Gastrocnemius medialis (tissue), 4 donors: ENCODE measurements at regions not wholly inside any gene's neighbourhood (a gene's known extent, or its start where the extent isn't known, plus 50 kb on each side); places are given as distances from the start of the nearest gene placed in this dataset.

Experiments
- ATAC-seq, 2 donors: fragments of 150-250 bp; one replicate each; pipeline ENCODE4 v1.9.1; 2016
- DNase-seq, 2 donors: peaks; one replicate each; pipeline ENCODE4 v3.0.0-alpha.2; 2019
- H3K27ac ChIP-seq, 4 donors: fragments of 200-600 bp; sonication (generic); 1 replicate in 1 of 4; 2 replicates in 3 of 4; pipeline ENCODE4 v1.5.1; 2016 to 2018; ENCODE audit warnings: mild to moderate bottlenecking in 2 of 4, moderate library complexity in 1 of 4
- H3K27me3 ChIP-seq, 3 donors: fragments of 200-600 bp; sonication (generic) in 2 of 3; 1 replicate in 1 of 3; 2 replicates in 2 of 3; pipeline versions ENCODE4 v1.5.1 to v1.6.0; 2016 to 2019; ENCODE audit warnings: mild to moderate bottlenecking in 1 of 3, moderate library complexity in 1 of 3
- H3K36me3 ChIP-seq, 2 donors: fragments of 200-600 bp; sonication (generic) in 1 of 2; one replicate each; pipeline ENCODE4 v1.5.1; 2017 to 2018
- H3K4me1 ChIP-seq, 2 donors: fragments of 200-600 bp; sonication (generic) in 1 of 2; one replicate each; pipeline ENCODE4 v1.5.1; 2016 to 2017; ENCODE audit warnings: mild to moderate bottlenecking in 2 of 2
- H3K4me3 ChIP-seq, 4 donors: fragments of 200-600 bp; sonication (generic) in 3 of 4; 1 replicate in 1 of 4; 2 replicates in 3 of 4; pipeline ENCODE4 v1.5.1; 2016 to 2019; ENCODE audit warnings: mild to moderate bottlenecking in 2 of 4
- H3K9me3 ChIP-seq, 3 donors: fragments of 200-600 bp; sonication (generic) in 2 of 3; 1 replicate in 1 of 3; 2 replicates in 2 of 3; pipeline ENCODE4 v1.5.1; 2016 to 2019
- CTCF ChIP-seq, 5 experiments: fragments of 450-650 bp in 3 of 5; fragments of 200-600 bp in 2 of 5; sonication (generic) in 2 of 5; IDR thresholded peaks in 4 of 5; conservative IDR thresholded peaks in 1 of 5; 1 replicate in 4 of 5; 2 replicates in 1 of 5; pipeline ENCODE4 v1.5.1; 2016 to 2019; ENCODE audit warnings: antibody characterized with exemption in 5 of 5, mild to moderate bottlenecking in 3 of 5, moderate library complexity in 3 of 5
- POLR2A ChIP-seq, 2 donors: fragments of 450-650 bp; IDR thresholded peaks; one replicate each; pipeline ENCODE4 v1.6.1; 2017; ENCODE audit warnings: antibody characterized with exemption in 2 of 2, mild to moderate bottlenecking in 2 of 2, moderate library complexity in 2 of 2
- in situ Hi-C, 4 donors: fragments of 200-750 bp; cut with MboI; loops; one replicate each; pipeline versions ENCODE4 v1.15.0 to v1.8.0; 2017; ENCODE audit warnings: low sequenced_read_pairs in 4 of 4
- intact Hi-C: fragments of 100-400 bp; cut with DNase I; formaldehyde crosslinking; loops from one replicate; pipeline ENCODE4 v1.15.1; 2023; ENCODE audit warnings: low total_unique reads

- in situ Hi-C loops (loop anchor here (10.0 to 25.0 kb wide), 4 partner anchors 203 to 405 kb away; partner anchors contain the start of gene DHRS7B (in 2 of the 4)), intact Hi-C loops (no loop called here)
- no peak for ATAC-seq
Observed at GRCh38 chr17:21517538-21518293, 141.6 kb downstream of the KCNJ12 start.

GRCh38 chr17:21522755-21523336 is 146.7 kb downstream of the KCNJ12 start:
- ATAC-seq (no peak), DNase-seq (no peak)
- in situ Hi-C loops: loop anchor here in 2 of 4 donors (25.0 kb wide), 2 partner anchors 211 to 411 kb away; no protein-coding TSS in a partner anchor
- Histone ChIP-seq H3K4me1 (peaks cover 31 to 44% of the 10 kb centered on the region in 2 donors), H3K36me3 (no peaks in the 10 kb centered on the region), H3K9me3 (no peaks in the 10 kb centered on the region), H3K27me3 (no peaks in the 10 kb centered on the region), H3K4me3 (no peak overlapping the region), H3K27ac (peak overlapping the region in 3 of 4 donors; percentile 78 to 85 (median 84))
- intact Hi-C loops: no loop called here
- no peak for TF ChIP-seq POLR2A (IDR thresholded peaks at IDR 0.05)
- no peak for TF ChIP-seq CTCF (IDR thresholded peaks at IDR 0.05 in 4 of 5, conservative IDR thresholded peaks at IDR 0.05 in 1 of 5)

More at GRCh38 chr17:21517538-21518293, 141.6 kb downstream of the KCNJ12 start:
- Histone ChIP-seq H3K4me3 (no peak overlapping the region), H3K4me1 (peaks cover 0 to under 1% of the 10 kb centered on the region in 2 donors), H3K36me3 (no peaks in the 10 kb centered on the region), H3K27me3 (no peaks in the 10 kb centered on the region), H3K27ac (no peak overlapping the region), H3K9me3 (no peaks in the 10 kb centered on the region)
- TF ChIP-seq POLR2A (IDR thresholded peaks at IDR 0.05): no peak
- no peak for TF ChIP-seq CTCF (IDR thresholded peaks at IDR 0.05 in 4 of 5, conservative IDR thresholded peaks at IDR 0.05 in 1 of 5)
- DNase-seq: no peak

GRCh38 chr17:21523497-21524210 is 147.5 kb downstream of the KCNJ12 start:
- in situ Hi-C loops (loop anchor here in 2 of 4 donors (25.0 kb wide), 2 partner anchors 211 to 411 kb away; no protein-coding TSS in a partner anchor), intact Hi-C loops (no loop called here)
- peak overlapping the region; percentile 74 to 85 (median 81) for H3K27ac ChIP-seq
- H3K36me3 ChIP-seq: no peaks in the 10 kb centered on the region
- H3K4me1 ChIP-seq: peaks cover 37 to 51% of the 10 kb centered on the region in 2 donors
- DNase-seq: no peak
- TF ChIP-seq POLR2A (IDR thresholded peaks at IDR 0.05) (no peak), CTCF (IDR thresholded peaks at IDR 0.05 in 4 of 5, conservative IDR thresholded peaks at IDR 0.05 in 1 of 5) (no peak)
- no peaks in the 10 kb centered on the region for H3K27me3 ChIP-seq
- no peaks in the 10 kb centered on the region for H3K9me3 ChIP-seq
- ATAC-seq: peak in 1 of 2 donors; percentile 34
- peak overlapping the region in 1 of 4 donors; percentile 18 for H3K4me3 ChIP-seq

GRCh38 chr17:21524211-21524591 is 148.0 kb downstream of the KCNJ12 start:
- in situ Hi-C loops: loop anchor here in 2 of 4 donors (25.0 kb wide), 2 partner anchors 212 to 412 kb away; no protein-coding TSS in a partner anchor

More at GRCh38 chr17:21524211-21524591, 148.0 kb downstream of the KCNJ12 start:
- intact Hi-C loops: no loop called here
- peaks cover 42 to 57% of the 10 kb centered on the region in 2 donors for H3K4me1 ChIP-seq
- H3K9me3 ChIP-seq: no peaks in the 10 kb centered on the region
- TF ChIP-seq POLR2A (IDR thresholded peaks at IDR 0.05) (peak; percentile 29 to 34), CTCF (IDR thresholded peaks at IDR 0.05 in 4 of 5, conservative IDR thresholded peaks at IDR 0.05 in 1 of 5) (no peak)
- DNase-seq (peak; percentile 37 to 73), ATAC-seq (peak; percentile 94 to 95)
- no peaks in the 10 kb centered on the region for H3K36me3 ChIP-seq
- no peaks in the 10 kb centered on the region for H3K27me3 ChIP-seq
- H3K4me3 ChIP-seq: peak overlapping the region in 2 of 4 donors; percentile 9 to 18
- H3K27ac ChIP-seq: peak overlapping the region; percentile 74 to 85 (median 81)
